ENCODE measurements at regions not wholly inside any gene's neighbourhood (a gene's known extent, or its start where the extent isn't known, plus 50 kb on each side); places are given as distances from the start of the nearest gene placed in this dataset.
"Not testable (repeated sequence)": the region's sequence is repeated elsewhere in the genome, so short reads cannot be mapped to it uniquely, and the experiment has no call there.

- no peak for TF ChIP-seq POU6F1 (CRISPR knock-in tag; IDR thresholded peaks at IDR 0.05; ENCODE audit: borderline replicate concordance, low read depth)
- no peak for TF ChIP-seq ESRRG (CRISPR knock-in tag; IDR thresholded peaks at IDR 0.05)
- TF ChIP-seq ZNF8 (CRISPR knock-in tag; IDR thresholded peaks at IDR 0.05), result no peak
- TF ChIP-seq ARNTL (CRISPR knock-in tag; IDR thresholded peaks at IDR 0.05; ENCODE audit: borderline replicate concordance, low read depth), result no peak
- TF ChIP-seq BACH2 (CRISPR knock-in tag; IDR thresholded peaks at IDR 0.05; ENCODE audit: borderline replicate concordance), result no peak
These were observed 109.7 kb downstream of the CRLF2 start (continued) for GRCh38 chrX:1102786-1103185.

- ATAC-seq, result not testable (repeated sequence)
These were observed 110.2 kb downstream of the CRLF2 start for GRCh38 chrX:1102221-1102620.

GRCh38 chrX:1099146-1099770 lies 113.2 kb downstream of the CRLF2 start:
- TF ChIP-seq, protein P1, sequence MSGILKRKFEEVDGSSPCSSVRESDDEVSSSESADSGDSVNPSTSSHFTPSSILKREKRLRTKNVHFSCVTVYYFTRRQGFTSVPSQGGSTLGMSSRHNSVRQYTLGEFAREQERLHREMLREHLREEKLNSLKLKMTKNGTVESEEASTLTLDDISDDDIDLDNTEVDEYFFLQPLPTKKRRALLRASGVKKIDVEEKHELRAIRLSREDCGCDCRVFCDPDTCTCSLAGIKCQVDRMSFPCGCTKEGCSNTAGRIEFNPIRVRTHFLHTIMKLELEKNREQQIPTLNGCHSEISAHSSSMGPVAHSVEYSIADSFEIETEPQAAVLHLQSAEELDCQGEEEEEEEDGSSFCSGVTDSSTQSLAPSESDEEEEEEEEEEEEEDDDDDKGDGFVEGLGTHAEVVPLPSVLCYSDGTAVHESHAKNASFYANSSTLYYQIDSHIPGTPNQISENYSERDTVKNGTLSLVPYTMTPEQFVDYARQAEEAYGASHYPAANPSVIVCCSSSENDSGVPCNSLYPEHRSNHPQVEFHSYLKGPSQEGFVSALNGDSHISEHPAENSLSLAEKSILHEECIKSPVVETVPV (CRISPR knock-in tag; IDR thresholded peaks at IDR 0.05), result no peak
- TF ChIP-seq TSHZ2 (CRISPR knock-in tag; IDR thresholded peaks at IDR 0.05), result no peak
- no peak for TF ChIP-seq TOX (CRISPR knock-in tag; IDR thresholded peaks at IDR 0.05; ENCODE audit: borderline replicate concordance)
- no peak for TF ChIP-seq ZFP3 (CRISPR knock-in tag; IDR thresholded peaks at IDR 0.05)
- TF ChIP-seq GLIS3 (CRISPR knock-in tag; IDR thresholded peaks at IDR 0.05), result no peak
- no peak for TF ChIP-seq POU6F1 (CRISPR knock-in tag; IDR thresholded peaks at IDR 0.05; ENCODE audit: borderline replicate concordance, low read depth)
- no peak for TF ChIP-seq TCF4 (CRISPR knock-in tag; IDR thresholded peaks at IDR 0.05; ENCODE audit: borderline replicate concordance)
- TF ChIP-seq ZNF70 (CRISPR knock-in tag; IDR thresholded peaks at IDR 0.05), result no peak
- TF ChIP-seq PPARA (CRISPR knock-in tag; IDR thresholded peaks at IDR 0.05; ENCODE audit: borderline replicate concordance), result no peak
- TF ChIP-seq, protein P2, sequence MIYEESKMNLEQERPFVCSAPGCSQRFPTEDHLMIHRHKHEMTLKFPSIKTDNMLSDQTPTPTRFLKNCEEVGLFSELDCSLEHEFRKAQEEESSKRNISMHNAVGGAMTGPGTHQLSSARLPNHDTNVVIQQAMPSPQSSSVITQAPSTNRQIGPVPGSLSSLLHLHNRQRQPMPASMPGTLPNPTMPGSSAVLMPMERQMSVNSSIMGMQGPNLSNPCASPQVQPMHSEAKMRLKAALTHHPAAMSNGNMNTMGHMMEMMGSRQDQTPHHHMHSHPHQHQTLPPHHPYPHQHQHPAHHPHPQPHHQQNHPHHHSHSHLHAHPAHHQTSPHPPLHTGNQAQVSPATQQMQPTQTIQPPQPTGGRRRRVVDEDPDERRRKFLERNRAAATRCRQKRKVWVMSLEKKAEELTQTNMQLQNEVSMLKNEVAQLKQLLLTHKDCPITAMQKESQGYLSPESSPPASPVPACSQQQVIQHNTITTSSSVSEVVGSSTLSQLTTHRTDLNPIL (CRISPR knock-in tag; IDR thresholded peaks at IDR 0.05; ENCODE audit: low read depth), result no peak
- no peak for ATAC-seq

DNA sequence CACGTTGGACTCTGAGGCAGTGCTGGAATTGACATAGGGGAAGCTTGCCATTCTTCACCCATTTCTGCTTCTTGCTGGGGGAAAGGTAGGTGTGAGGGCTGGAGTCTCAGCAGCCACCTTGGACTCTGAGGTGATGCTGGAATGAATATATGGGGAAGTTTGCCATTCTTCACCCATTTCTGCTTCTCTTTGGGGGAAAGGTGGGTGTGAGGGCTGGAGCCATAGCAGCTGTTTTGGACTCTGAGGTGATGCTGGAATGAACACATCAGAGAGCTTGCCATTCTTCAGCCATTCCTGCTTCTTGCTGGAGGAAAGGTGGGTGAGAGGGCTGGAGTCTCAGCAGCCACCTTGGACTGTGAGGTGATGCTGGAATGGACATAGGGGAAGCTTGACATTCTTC lies 115.1 kb downstream of the CRLF2 start:
- no peak for ATAC-seq
- TF ChIP-seq ZNF70 (CRISPR knock-in tag; IDR thresholded peaks at IDR 0.05) (no peak), POU6F1 (CRISPR knock-in tag; IDR thresholded peaks at IDR 0.05; ENCODE audit: borderline replicate concordance, low read depth) (no peak), ZC3H10 (CRISPR knock-in tag; IDR thresholded peaks at IDR 0.05) (no peak), CSDC2 (CRISPR knock-in tag; IDR thresholded peaks at IDR 0.05) (no peak), OSR1 (CRISPR knock-in tag; IDR thresholded peaks at IDR 0.05) (no peak), ZFP3 (CRISPR knock-in tag; IDR thresholded peaks at IDR 0.05) (no peak), SNAI2 (CRISPR knock-in tag; IDR thresholded peaks at IDR 0.05) (no peak), TOX (CRISPR knock-in tag; IDR thresholded peaks at IDR 0.05; ENCODE audit: borderline replicate concordance) (no peak), BACH2 (CRISPR knock-in tag; IDR thresholded peaks at IDR 0.05; ENCODE audit: borderline replicate concordance) (no peak)
- TF ChIP-seq, protein P1 (CRISPR knock-in tag; IDR thresholded peaks at IDR 0.05), result no peak
